Renal pelvis (tissue), 1 donor: ENCODE measurements at regions not wholly inside any gene's neighbourhood (a gene's known extent, or its start where the extent isn't known, plus 50 kb on each side); places are given as distances from the start of the nearest gene placed in this dataset.
"Not testable (repeated sequence)": the region's sequence is repeated elsewhere in the genome, so short reads cannot be mapped to it uniquely, and the experiment has no call there.

Experiments used
- DNase-seq: peaks from one replicate; pipeline ENCODE4 v3.0.0-alpha.2; 2013

- no peak for DNase-seq
Observed at GRCh38 chr6:99802396-99803031, 191.5 kb downstream of the MCHR2 start.

- DNase-seq: no peak
Observed at GRCh38 chr6:99808992-99809391, 185.0 kb downstream of the MCHR2 start.

GRCh38 chr6:99810295-99810694, 183.7 kb downstream of the MCHR2 start:
- no peak for DNase-seq

- no peak for DNase-seq
Observed at GRCh38 chr6:99810942-99811620, 182.9 kb downstream of the MCHR2 start.

GRCh38 chr6:99811636-99812035, 182.4 kb downstream of the MCHR2 start:
- DNase-seq: no peak

- no peak for DNase-seq
Observed at GRCh38 chr6:99813565-99813964, 180.5 kb downstream of the MCHR2 start.

- DNase-seq: no peak
Observed at GRCh38 chr6:99814230-99814928, 179.6 kb downstream of the MCHR2 start.

- DNase-seq: no peak
Observed at GRCh38 chr6:99816795-99817194, 177.2 kb downstream of the MCHR2 start.

- no peak for DNase-seq
Observed at GRCh38 chr6:99818161-99818560, 175.9 kb downstream of the MCHR2 start.

GRCh38 chr6:99819853-99820252, 174.2 kb downstream of the MCHR2 start:
- no peak for DNase-seq

- DNase-seq: no peak
Observed at GRCh38 chr6:99821164-99821563, 172.9 kb downstream of the MCHR2 start.

GRCh38 chr6:99822741-99823512, 171.1 kb downstream of the MCHR2 start:
- DNase-seq: peak; percentile 42

- not testable (repeated sequence) for DNase-seq
Observed at GRCh38 chr6:99823513-99824235, 170.3 kb downstream of the MCHR2 start.

- DNase-seq: no peak
Observed at GRCh38 chr6:99833034-99833433, 161.0 kb downstream of the MCHR2 start.

- no peak for DNase-seq
Observed at GRCh38 chr6:99836471-99836870, 157.6 kb downstream of the MCHR2 start.

GRCh38 chr6:99838607-99839006, 155.4 kb downstream of the MCHR2 start:
- no peak for DNase-seq

- no peak for DNase-seq
Observed at GRCh38 chr6:99841297-99841696, 152.7 kb downstream of the MCHR2 start.

- no peak for DNase-seq
Observed at GRCh38 chr6:99846006-99846405, 148.0 kb downstream of the MCHR2 start.

GRCh38 chr6:99850841-99851240, 143.2 kb downstream of the MCHR2 start:
- DNase-seq: no peak

- DNase-seq: no peak
Observed at GRCh38 chr6:99852031-99852430, 142.0 kb downstream of the MCHR2 start.

- no peak for DNase-seq
Observed at GRCh38 chr6:99867026-99867425, 127.0 kb downstream of the MCHR2 start.
